Ovary (tissue), 7 donors: ENCODE measurements at regions not wholly inside any gene's neighbourhood (a gene's known extent, or its start where the extent isn't known, plus 50 kb on each side); places are given as distances from the start of the nearest gene placed in this dataset.
A peak's percentile ranks its signal among the peaks of the same experiment; 100 is the strongest.

ENCODE experiments used
- DNase-seq, 5 donors: peaks; one replicate each; pipeline ENCODE4 v3.0.0-alpha.2; 2019 to 2020
- H3K27ac ChIP-seq, 2 donors: fragments of 200-600 bp; one replicate each; pipeline versions ENCODE4 v1.5.1 to v1.8.0; 2019 to 2022
- H3K27me3 ChIP-seq: fragments of 200-600 bp; one replicate; pipeline ENCODE4 v1.8.0; 2022
- H3K36me3 ChIP-seq: fragments of 200-600 bp; sonication (generic); one replicate; pipeline ENCODE4 v1.5.1; 2019
- H3K4me1 ChIP-seq: one replicate; pipeline ENCODE4 v1.8.1; 2013; ENCODE audit warnings: mild to moderate bottlenecking, moderate library complexity; ENCODE audit not compliant: insufficient read depth
- H3K4me3 ChIP-seq: fragments of 200-600 bp; sonication (generic); one replicate; pipeline ENCODE4 v1.5.1; 2017
- H3K9me3 ChIP-seq, 2 donors: fragments of 200-600 bp in 1 of 2; sonication (generic) in 1 of 2; one replicate each; pipeline versions ENCODE4 v1.5.1 to v1.8.1; 2013 to 2019; ENCODE audit warnings: mild to moderate bottlenecking in 1 of 2, moderate library complexity in 1 of 2
- CTCF ChIP-seq, 3 donors: fragments of 450-650 bp in 2 of 3; fragments of 200-600 bp in 1 of 3; IDR thresholded peaks; one replicate each; pipeline versions ENCODE4 v1.5.1 to v1.8.0; 2016 to 2022; ENCODE audit warnings: antibody characterized with exemption in 3 of 3, mild to moderate bottlenecking in 1 of 3
- EP300 ChIP-seq: sonication (generic); formaldehyde crosslinking; IDR thresholded peaks from one replicate; pipeline ENCODE4 v1.6.1; 2017; ENCODE audit warnings: antibody characterized with exemption
- POLR2A ChIP-seq: fragments of 450-650 bp; IDR thresholded peaks from one replicate; pipeline ENCODE4 v1.6.1; 2017; ENCODE audit warnings: antibody characterized with exemption, mild to moderate bottlenecking, moderate library complexity
- WGBS, 3 donors: extraction: QIAGEN DNeasy Blood & Tissue Kit in 1 of 3; methylation state at CpG; one replicate each; pipeline versions ENCODE4 v1.1.5 to v1.1.7; 2013 to 2017; 5-methylcytosine and 5-hydroxymethylcytosine counted together
- intact Hi-C, 4 donors: fragments of 100-400 bp; cut with DNase I; formaldehyde crosslinking; loops; one replicate each; pipeline versions ENCODE4 v1.11.0 to v1.15.1; 2022 to 2023
- donor health status: DM: no; HTN: no; CAD: no; lungs with moderate emphysema.
- donor health status: DM: no; HTN: no; CAD: no.
- donor health status: Bipolar disorder and iron deficiency.
- donor health status: DM: no; HTN: no; CAD: no.
- donor health status: DM: yes; HTN: yes; CAD: no.

DNA sequence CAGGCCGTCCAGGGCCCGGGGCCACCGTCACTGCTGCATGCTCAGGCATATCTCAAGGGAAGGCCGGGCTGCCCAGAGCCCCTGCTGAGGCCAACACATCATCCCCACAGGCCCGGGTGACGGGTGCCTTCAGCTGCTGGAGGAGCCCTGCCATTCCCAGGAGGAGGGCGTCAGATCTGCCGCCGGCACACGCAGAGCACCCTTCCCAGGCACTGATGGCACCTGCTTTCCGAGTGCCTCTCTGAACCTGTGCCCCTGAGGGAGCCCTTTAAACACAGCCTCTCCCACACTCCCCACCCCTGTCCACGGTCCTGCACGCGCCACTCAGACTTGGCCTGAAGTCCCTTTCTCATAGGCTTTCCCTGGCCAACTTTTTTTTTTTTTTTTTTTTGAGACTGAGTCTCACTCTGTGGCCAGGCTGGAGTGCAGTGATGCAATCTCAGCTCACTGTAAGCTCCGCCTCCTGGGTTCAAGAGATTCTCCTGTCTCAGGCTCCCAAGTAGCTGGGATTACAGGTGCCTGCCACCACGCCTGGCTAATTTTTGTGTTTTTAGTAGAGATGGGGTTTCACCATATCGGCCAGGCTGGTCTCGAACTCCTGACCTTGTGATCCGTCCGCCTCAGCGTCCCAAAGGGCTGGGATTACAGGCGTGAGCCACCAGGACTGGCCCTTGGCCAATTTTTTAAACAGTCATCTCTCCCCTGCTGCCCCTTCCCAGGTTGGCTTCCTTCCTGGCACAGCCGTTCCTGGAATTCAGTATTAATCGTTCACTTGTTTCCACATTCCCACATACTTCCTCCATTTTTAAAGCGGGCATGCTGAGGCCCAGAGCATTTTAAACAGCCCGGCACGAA is 211.7 kb downstream of the NDUFA10 start:
- H3K27me3 ChIP-seq = no peaks in the 10 kb centered on the region
- TF ChIP-seq POLR2A = no peak
- no peak for TF ChIP-seq EP300
- TF ChIP-seq CTCF (IDR thresholded peaks at IDR 0.05) = no peak
- 83 to 85% (median 84%) methylated on average over 27 of the region's 27 CpGs for WGBS, 3 donors
- DNase-seq = peak in 2 of 5 donors; percentile 18 to 27
- intact Hi-C loops = no loop called here
- no peaks in the 10 kb centered on the region for H3K36me3 ChIP-seq
- peak overlapping the region in 1 of 2 donors; percentile 0 for H3K27ac ChIP-seq
- no peak overlapping the region for H3K4me3 ChIP-seq
- H3K9me3 ChIP-seq = no peaks in the 10 kb centered on the region
- H3K4me1 ChIP-seq = peaks cover 9% of the 10 kb centered on the region

- Histone ChIP-seq H3K4me1 (peaks cover 9% of the 10 kb centered on the region), H3K36me3 (no peaks in the 10 kb centered on the region), H3K4me3 (no peak overlapping the region), H3K9me3 (no peaks in the 10 kb centered on the region), H3K27me3 (no peaks in the 10 kb centered on the region), H3K27ac (no peak overlapping the region)
- intact Hi-C loops = no loop called here
- DNase-seq = no peak
- 94 to 96% (median 95%) methylated on average over 20 of the region's 20 CpGs for WGBS, 3 donors
- TF ChIP-seq EP300 = no peak
- no peak for TF ChIP-seq POLR2A
- no peak for TF ChIP-seq CTCF (IDR thresholded peaks at IDR 0.05)
Measured at GRCh38 chr2:239811806-239812560, 213.2 kb downstream of the NDUFA10 start.

DNA sequence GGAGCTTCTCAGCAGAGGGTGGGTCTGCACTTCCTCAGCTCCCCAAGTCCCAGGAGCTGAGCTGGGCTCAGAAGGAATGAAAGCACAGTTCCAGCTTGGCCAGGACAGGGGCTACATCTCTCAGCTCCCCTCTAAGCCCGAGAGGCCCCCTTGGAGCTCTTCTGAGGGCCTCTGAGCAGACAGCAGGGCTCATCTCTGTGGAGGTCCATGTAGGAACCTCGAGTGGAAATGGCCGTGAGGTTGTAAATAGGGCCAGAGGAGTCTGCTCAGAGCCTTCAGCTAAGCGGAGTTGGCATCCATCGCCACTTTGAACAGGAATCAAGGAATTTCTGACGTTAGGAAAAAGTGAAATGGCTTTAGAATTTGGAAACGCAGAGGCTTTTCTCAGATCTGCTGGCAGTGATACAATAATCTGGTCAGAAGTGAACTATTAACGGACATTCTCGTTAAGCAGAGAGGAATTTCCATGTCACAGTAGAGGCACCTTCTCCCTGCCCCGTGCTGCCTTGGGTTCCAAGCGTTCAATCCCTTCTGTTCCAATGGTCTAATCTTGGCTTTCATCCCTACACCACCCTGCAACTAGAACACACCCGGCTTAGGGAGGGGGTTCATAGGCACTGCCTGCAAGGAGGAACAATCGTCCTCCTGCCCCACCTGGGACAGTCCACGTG is 213.9 kb downstream of the NDUFA10 start:
- no peak for TF ChIP-seq CTCF (IDR thresholded peaks at IDR 0.05)
- TF ChIP-seq POLR2A = no peak
- no peak for TF ChIP-seq EP300
- 64 to 72% (median 71%) methylated on average over 14 of the region's 14 CpGs for WGBS, 3 donors
- Histone ChIP-seq H3K36me3 (no peaks in the 10 kb centered on the region), H3K4me3 (no peak overlapping the region), H3K4me1 (peaks cover 9% of the 10 kb centered on the region), H3K27me3 (no peaks in the 10 kb centered on the region), H3K27ac (no peak overlapping the region), H3K9me3 (no peaks in the 10 kb centered on the region)
- intact Hi-C loops = no loop called here
- peak in 2 of 5 donors; percentile 6 to 21 for DNase-seq

GRCh38 chr2:239809391-239809790 is 215.8 kb downstream of the NDUFA10 start:
- no peak overlapping the region for H3K4me3 ChIP-seq
- H3K27ac ChIP-seq = no peak overlapping the region
- no peaks in the 10 kb centered on the region for H3K36me3 ChIP-seq
- intact Hi-C loops = no loop called here
- H3K9me3 ChIP-seq = no peaks in the 10 kb centered on the region
- WGBS, 3 donors = 60 to 70% (median 67%) methylated on average over 10 to 11 of the region's 11 CpGs
- TF ChIP-seq EP300 (no peak), CTCF (IDR thresholded peaks at IDR 0.05) (no peak), POLR2A (no peak)
- H3K27me3 ChIP-seq = no peaks in the 10 kb centered on the region
- H3K4me1 ChIP-seq = peaks cover 5% of the 10 kb centered on the region
- DNase-seq = peak; percentile 1 to 8 (median 7)
